ENCODE measurements at regions not wholly inside any gene's neighbourhood (a gene's known extent, or its start where the extent isn't known, plus 50 kb on each side); places are given as distances from the start of the nearest gene placed in this dataset.

- H2AFZ ChIP-seq (ENCODE audit: low read depth, low read length, poor library complexity, severe bottlenecking): peak overlapping the region; percentile 75
- ChIA-PET RAD21 (ENCODE audit: low non-redundant PET in 1 of 2, low total read pairs in 2 of 2, uncharacterized antibody in 2 of 2, unreplicated experiment in 2 of 2) (no interaction called here), POLR2A (interaction anchor here (1.0 kb wide), 1 partner anchor 11 kb away, joined by 3 read pairs; no protein-coding TSS in a partner anchor), CTCF (no interaction called here)
- DNase-seq (ENCODE audit: low read depth, low spot score) (no peak), ATAC-seq (no peak)
- H4K20me1 ChIP-seq (ENCODE audit: insufficient read depth): no peaks in the 10 kb centered on the region
- TF ChIP-seq EZH2phosphoT487 (IDR thresholded peaks at IDR 0.05; ENCODE audit: borderline replicate concordance): no peak
- no peak for TF ChIP-seq ATF3 (IDR thresholded peaks at IDR 0.05)
- no peak for TF ChIP-seq EGR1 (IDR thresholded peaks at IDR 0.05; ENCODE audit: low read depth)
- no peak for TF ChIP-seq FOSL1 (IDR thresholded peaks at IDR 0.05; ENCODE audit: low read depth)
- no peak for TF ChIP-seq ZNF274 (IDR thresholded peaks at IDR 0.05; ENCODE audit: low read depth, low read length)
- TF ChIP-seq RAD21 (IDR thresholded peaks at IDR 0.05; ENCODE audit: low read depth): no peak
- no peak for TF ChIP-seq ELF1 (IDR thresholded peaks at IDR 0.05; ENCODE audit: borderline replicate concordance, low read depth)
- TF ChIP-seq ZBTB33 (IDR thresholded peaks at IDR 0.05; ENCODE audit: extremely low read depth, insufficient replicate concordance, low read length): no peak
- TF ChIP-seq MAX (IDR thresholded peaks at IDR 0.05): no peak; the same call in 1 of the 2 replicates
- TF ChIP-seq CEBPB (IDR thresholded peaks at IDR 0.05; ENCODE audit: low read depth): no peak
- no peak for TF ChIP-seq POLR2A (IDR thresholded peaks at IDR 0.05; ENCODE audit: borderline replicate concordance, extremely low read depth, insufficient read depth, insufficient read length)
- TF ChIP-seq CTCF (IDR thresholded peaks at IDR 0.05 in 2 of 3, conservative IDR thresholded peaks at IDR 0.05 in 1 of 3; ENCODE audit: borderline replicate concordance in 1 of 3, insufficient read depth in 1 of 3, low read depth in 2 of 3, low read length in 2 of 3): no peak
- no peak for TF ChIP-seq POLR2AphosphoS5 (IDR thresholded peaks at IDR 0.05; ENCODE audit: low read depth, low read length)
- TF ChIP-seq JUND (IDR thresholded peaks at IDR 0.05): no peak
- no peak for TF ChIP-seq EZH2 (IDR thresholded peaks at IDR 0.05)
- TF ChIP-seq SP1 (IDR thresholded peaks at IDR 0.05; ENCODE audit: low read depth): no peak
- no peak for TF ChIP-seq REST (IDR thresholded peaks at IDR 0.05; ENCODE audit: low read depth)
- TF ChIP-seq YY1 (IDR thresholded peaks at IDR 0.05; ENCODE audit: extremely low read depth, insufficient replicate concordance, low read depth, low read length): no peak
- no peak for TF ChIP-seq SRF (IDR thresholded peaks at IDR 0.05; ENCODE audit: low read depth)
- H3K9me2 ChIP-seq (ENCODE audit: insufficient read depth): no peaks in the 10 kb centered on the region
- H3K9ac ChIP-seq (ENCODE audit: low read length): no peak overlapping the region
- no peaks in the 10 kb centered on the region; a peak in 1 of 4 replicates for H3K9me3 ChIP-seq (ENCODE audit: control insufficient read depth in 1 of 2, insufficient read depth in 1 of 2, low read depth in 1 of 2, low read length in 2 of 2)
- no peaks in the 10 kb centered on the region for H3K27me3 ChIP-seq (ENCODE audit: insufficient read depth, low read length)
- H3K27ac ChIP-seq (ENCODE audit: low read depth, low read length): no peak overlapping the region
- no peak overlapping the region for H3K4me3 ChIP-seq (replicated peaks in 1 of 2; ENCODE audit: low read depth in 1 of 2, low read length in 2 of 2)
- BruUV-seq (replicated peaks): no TSS peak
- no peaks in the 10 kb centered on the region for H3K36me3 ChIP-seq (ENCODE audit: control insufficient read depth in 1 of 2, insufficient read depth in 2 of 2, low read length in 2 of 2)
- no peak overlapping the region for H3K4me2 ChIP-seq (ENCODE audit: low read length)
- H3K4me1 ChIP-seq (ENCODE audit: control insufficient read depth in 1 of 2, insufficient read depth in 2 of 2, low read length in 2 of 2): peaks cover 0 to 7% of the 10 kb centered on the region in 2 experiments; a peak in 2 of 4 replicates
- intact Hi-C loops (cut with micrococcal nuclease): no loop called here
- no peaks in the 10 kb centered on the region for H3K79me2 ChIP-seq (ENCODE audit: insufficient read depth, low read length)
Observed at GRCh38 chr4:31228068-31228467, 507.9 kb downstream of the PCDH7 start.

Measured in HCT116 (cell line).